Right ventricle myocardium superior (tissue), 1 donor: ENCODE measurements at regions not wholly inside any gene's neighbourhood (a gene's known extent, or its start where the extent isn't known, plus 50 kb on each side); places are given as distances from the start of the nearest gene placed in this dataset.

Experiments used
- ATAC-seq: fragments of 200-7000 bp; cut with Tn5 transposase; one replicate; pipeline ENCODE4 v1.9.1; 2020; ENCODE audit warnings: mild to moderate bottlenecking; ENCODE audit not compliant: poor library complexity
- DNase-seq: peaks from one replicate; pipeline ENCODE4 v3.0.0-alpha.2; 2020
- intact Hi-C: fragments of 100-400 bp; cut with DNase I; formaldehyde crosslinking; loops from one replicate; pipeline ENCODE4 v1.11.2; 2022
- donor health status: DM: no; HTN: yes; CAD: no; lungs with severe emphysema.

- intact Hi-C loops = no loop called here
- DNase-seq = no peak
- no peak for ATAC-seq
Measured at GRCh38 chr18:991441-991840, 86.8 kb downstream of the ADCYAP1 start.

GRCh38 chr18:993560-993959 is 88.9 kb downstream of the ADCYAP1 start:
- ATAC-seq = no peak
- intact Hi-C loops = no loop called here
- no peak for DNase-seq

DNA sequence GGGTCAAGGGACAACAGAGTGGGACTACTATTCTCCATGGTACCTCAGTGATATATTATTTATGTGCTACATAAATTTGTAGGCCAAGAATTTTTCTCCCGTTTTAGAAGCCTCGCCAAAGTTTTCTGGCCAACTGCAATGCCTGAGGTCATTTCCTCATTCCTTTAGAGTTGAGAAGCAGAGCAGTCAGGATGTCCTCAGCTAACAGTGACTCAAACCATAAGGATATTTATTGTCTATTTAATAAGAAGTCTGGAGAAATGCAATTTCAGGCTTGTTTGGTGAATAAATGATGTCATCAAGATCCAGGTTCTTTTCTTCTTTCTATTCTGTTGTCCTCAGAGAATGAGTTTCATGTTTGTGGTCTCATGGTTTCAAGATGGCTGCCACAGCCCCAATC is 91.0 kb downstream of the ADCYAP1 start:
- intact Hi-C loops = no loop called here
- DNase-seq (no peak), ATAC-seq (no peak)

GRCh38 chr18:997499-997898 is 92.8 kb downstream of the ADCYAP1 start:
- ATAC-seq (no peak), DNase-seq (no peak)
- intact Hi-C loops = no loop called here

GRCh38 chr18:998936-999335 is 94.3 kb downstream of the ADCYAP1 start:
- DNase-seq (no peak), ATAC-seq (no peak)
- intact Hi-C loops = no loop called here

DNA sequence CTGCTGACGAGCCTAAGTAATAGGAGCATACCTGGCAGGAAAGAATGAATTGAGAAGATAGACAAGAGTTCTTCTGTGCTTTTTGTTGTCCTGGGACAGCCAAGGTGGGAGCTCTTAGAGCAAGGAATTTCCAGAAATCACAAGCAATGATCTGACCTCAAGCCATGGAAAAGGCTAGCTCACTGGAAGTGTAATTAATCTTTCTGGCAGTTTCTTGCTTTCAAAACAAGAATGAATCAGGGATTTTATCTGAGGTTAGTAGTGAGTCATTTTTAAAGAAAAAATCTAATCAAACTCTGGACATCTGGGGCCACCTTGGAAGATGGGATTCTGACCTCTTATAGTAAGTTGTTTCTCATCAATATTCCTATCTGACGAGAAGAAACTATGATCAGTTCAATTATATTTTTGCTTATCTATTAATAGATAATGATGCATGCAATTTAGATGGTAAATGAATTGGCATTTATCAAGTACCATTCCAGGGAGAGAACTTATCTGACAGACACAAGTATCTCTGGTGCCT is 98.0 kb downstream of the ADCYAP1 start:
- ATAC-seq (no peak), DNase-seq (no peak)
- intact Hi-C loops = no loop called here

DNA sequence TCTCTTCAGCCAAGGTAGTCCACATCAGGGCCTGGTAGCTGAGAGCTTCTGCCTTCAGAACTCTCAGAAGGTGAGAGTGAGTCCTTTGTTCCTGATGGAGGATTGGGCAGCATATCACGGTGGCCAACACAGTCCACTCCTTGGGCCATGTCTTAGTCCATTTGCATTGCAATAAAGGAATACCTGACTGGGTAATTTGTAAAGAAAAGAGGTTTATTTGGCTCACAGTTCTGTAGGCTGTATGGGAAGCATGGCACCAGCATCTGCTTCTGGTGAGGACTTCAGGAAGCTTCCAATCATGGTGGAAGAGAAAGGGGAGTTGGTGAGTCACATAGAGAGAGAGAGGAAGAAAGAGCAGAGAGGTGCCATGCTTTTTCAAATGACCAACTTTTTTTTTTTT is 98.8 kb downstream of the ADCYAP1 start:
- intact Hi-C loops = no loop called here
- ATAC-seq (no peak), DNase-seq (no peak)

GRCh38 chr18:1006304-1006703 is 101.6 kb downstream of the ADCYAP1 start:
- no peak for DNase-seq
- intact Hi-C loops = no loop called here
- ATAC-seq = no peak

DNA sequence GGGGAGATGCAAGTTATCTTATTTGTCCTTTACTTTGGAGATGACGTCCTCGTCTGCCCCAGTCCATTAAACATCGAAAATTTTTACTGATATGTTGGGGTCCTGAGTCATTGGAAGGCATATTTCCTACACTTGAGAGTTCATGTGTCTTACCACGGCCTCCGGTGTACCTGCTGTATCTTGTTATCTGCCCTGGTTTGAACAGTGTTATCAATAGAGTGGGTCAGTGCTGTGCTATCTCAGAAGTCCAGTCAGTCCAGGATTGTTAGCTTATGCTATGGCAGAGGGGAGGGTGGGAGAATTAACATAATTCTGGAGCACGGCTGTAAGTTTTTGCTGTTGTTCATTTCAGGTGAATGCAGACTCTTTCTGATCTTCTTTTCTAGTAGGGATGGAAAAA is 102.3 kb downstream of the ADCYAP1 start:
- intact Hi-C loops = no loop called here
- DNase-seq = no peak
- ATAC-seq = no peak

GRCh38 chr18:1011349-1011748 is 106.7 kb downstream of the ADCYAP1 start:
- DNase-seq (no peak), ATAC-seq (no peak)
- intact Hi-C loops = no loop called here

GRCh38 chr18:1012775-1013174 is 108.1 kb downstream of the ADCYAP1 start:
- DNase-seq = no peak
- intact Hi-C loops = no loop called here

GRCh38 chr18:1013951-1014350 is 109.3 kb downstream of the ADCYAP1 start:
- intact Hi-C loops = no loop called here
- ATAC-seq (no peak), DNase-seq (no peak)

More at GRCh38 chr18:1012775-1013174, 108.1 kb downstream of the ADCYAP1 start:
- no peak for ATAC-seq

DNA sequence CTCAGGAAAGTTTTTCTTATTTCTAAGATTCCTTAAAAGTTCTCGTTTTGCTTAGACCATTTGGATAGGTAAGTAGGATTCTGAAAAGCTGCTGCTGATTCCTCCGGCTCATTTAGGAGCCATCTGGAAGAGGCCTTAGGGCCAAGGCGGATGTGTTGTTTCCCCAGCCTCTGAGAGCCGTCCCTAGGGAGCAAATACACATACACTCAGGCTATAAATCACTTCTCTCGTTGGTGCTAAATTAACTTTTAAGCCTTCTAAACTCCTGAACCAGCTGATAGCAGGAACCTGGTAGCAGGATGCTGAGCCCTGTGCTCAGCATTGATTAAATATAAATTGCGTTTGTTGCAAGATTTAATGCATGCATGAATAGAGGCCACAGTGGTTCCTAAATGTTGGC is 109.8 kb downstream of the ADCYAP1 start:
- no peak for DNase-seq
- ATAC-seq = no peak
- intact Hi-C loops = no loop called here

GRCh38 chr18:1014951-1015624 is 110.4 kb downstream of the ADCYAP1 start:
- no peak for ATAC-seq
- no peak for DNase-seq
- intact Hi-C loops = no loop called here

- intact Hi-C loops = no loop called here
- ATAC-seq = no peak
- DNase-seq = no peak
Measured at GRCh38 chr18:1015777-1016176, 111.1 kb downstream of the ADCYAP1 start.

DNA sequence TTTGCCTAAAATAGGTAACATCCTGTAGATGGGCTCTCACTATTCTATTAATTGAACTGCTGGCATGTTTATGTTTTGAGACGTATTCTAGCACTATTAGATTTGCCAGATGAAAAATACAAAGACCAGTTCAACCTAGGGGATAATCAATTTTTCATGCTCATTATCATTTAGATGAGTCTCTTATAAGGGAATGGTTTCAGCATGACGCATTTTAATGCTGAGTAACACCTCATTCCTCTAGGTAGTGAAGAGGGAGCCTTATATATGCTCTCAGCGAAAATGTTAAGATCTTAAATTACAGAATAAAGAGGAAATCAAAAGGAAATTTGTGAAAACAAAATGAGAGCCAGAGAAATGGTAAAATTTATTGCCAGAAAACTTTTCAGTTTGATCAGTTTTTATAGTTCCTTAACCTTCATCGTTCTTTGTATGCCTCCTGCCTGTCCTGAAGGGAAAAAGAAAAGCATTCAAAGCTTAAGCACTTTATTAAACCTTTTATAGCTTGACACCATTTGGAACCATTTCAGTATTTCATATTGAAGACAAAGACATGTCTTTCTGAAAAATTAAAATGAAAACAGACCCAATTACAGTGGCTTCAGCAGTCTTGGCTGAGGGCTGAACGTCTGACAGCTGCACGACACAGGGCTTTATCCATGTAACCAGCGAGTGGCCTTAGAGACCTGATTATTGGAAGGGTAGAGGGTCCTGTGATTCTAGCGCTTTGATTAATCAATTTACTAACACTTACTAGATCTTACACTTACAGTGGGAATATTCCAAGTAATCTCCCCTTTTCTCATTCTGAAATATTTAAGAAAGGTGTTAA is 112.8 kb downstream of the ADCYAP1 start:
- no peak for DNase-seq
- ATAC-seq = no peak
- intact Hi-C loops = no loop called here

- ATAC-seq = no peak
- DNase-seq = no peak
- intact Hi-C loops = no loop called here
Measured at GRCh38 chr18:1018181-1018681, 113.6 kb downstream of the ADCYAP1 start.

DNA sequence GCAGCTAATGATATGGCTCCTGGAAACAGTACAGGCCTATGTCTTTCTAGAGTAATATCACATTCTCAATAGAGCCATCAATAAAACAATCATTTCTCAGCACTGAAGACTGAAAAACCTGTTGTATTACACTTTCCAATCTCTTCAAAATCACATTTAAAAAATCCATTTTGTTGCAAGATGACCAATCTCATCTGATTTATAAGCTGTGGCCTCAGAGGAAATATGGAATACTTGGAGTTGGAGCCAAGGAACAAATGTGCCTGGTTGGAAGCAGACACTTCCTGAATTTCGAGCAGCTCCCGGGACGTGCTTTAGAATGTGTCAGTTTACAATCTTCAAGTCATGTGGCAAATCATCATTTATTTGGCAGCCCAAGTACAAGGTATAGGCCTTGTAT is 114.5 kb downstream of the ADCYAP1 start:
- ATAC-seq (no peak), DNase-seq (no peak)
- intact Hi-C loops = no loop called here

DNA sequence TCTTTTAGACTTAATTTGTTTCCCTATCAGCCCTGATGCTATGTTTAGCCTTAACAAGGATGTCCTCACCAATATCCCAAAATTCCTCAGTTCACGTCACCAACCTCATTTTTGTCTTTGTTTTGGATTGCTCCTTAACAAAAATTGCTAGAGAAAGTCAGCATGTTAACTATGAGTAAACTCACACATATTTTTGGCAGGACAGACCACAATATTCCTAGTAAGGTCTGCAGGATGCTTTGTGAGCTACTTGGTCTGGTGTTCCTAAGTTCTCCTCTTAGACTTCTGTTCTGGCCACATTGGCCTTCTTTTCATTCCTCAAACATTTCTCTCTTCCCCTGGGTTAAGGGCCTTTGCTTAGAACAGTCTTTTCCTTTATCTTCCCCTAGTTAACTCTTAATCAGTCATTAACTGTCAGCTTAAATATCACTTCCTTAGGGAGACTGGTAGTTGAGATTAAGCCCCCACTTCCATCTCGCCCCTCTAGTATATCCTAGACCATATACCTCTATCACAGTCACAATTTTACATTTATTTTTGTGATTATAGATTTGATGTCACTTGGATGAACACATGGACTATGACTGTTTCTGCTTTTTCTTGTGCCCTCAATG is 116.2 kb downstream of the ADCYAP1 start:
- ATAC-seq (no peak), DNase-seq (no peak)
- intact Hi-C loops = loop anchor here (10.0 kb wide), 1 partner anchor 64 kb away; no protein-coding TSS in a partner anchor
